ENCODE measurements at regions not wholly inside any gene's neighbourhood (a gene's known extent, or its start where the extent isn't known, plus 50 kb on each side); places are given as distances from the start of the nearest gene placed in this dataset.

DNA sequence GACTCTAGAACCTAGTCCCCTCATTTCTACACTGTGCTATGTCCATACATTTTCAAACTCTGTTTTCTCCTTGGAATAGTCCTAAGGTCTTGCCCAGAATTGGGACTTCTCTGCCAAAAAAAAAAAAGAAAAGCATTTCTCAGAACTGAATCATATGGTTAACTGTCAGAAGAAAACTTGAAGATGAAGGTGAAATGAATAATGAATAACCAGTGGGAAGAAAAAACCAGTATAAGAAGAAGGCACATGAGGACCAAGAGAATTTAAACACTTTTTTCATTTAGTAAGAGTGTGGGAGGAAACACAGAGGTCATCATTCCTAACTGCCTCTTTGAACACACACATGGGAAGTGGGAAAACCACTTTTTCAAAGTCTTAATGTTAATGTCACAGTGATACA is 197.7 kb downstream of the PRELID2 start:
- DNase-seq (ENCODE audit: low read depth in 1 of 2, low spot score in 1 of 2): no peak
- Histone ChIP-seq H3K27ac (replicated peaks) (no peak overlapping the region), H3K27me3 (ENCODE audit: insufficient read depth, poor library complexity, severe bottlenecking) (no peaks in the 10 kb centered on the region), H3K4me3 (replicated peaks; ENCODE audit: insufficient read depth, low read length) (no peak overlapping the region)
- TF ChIP-seq, protein P1, sequence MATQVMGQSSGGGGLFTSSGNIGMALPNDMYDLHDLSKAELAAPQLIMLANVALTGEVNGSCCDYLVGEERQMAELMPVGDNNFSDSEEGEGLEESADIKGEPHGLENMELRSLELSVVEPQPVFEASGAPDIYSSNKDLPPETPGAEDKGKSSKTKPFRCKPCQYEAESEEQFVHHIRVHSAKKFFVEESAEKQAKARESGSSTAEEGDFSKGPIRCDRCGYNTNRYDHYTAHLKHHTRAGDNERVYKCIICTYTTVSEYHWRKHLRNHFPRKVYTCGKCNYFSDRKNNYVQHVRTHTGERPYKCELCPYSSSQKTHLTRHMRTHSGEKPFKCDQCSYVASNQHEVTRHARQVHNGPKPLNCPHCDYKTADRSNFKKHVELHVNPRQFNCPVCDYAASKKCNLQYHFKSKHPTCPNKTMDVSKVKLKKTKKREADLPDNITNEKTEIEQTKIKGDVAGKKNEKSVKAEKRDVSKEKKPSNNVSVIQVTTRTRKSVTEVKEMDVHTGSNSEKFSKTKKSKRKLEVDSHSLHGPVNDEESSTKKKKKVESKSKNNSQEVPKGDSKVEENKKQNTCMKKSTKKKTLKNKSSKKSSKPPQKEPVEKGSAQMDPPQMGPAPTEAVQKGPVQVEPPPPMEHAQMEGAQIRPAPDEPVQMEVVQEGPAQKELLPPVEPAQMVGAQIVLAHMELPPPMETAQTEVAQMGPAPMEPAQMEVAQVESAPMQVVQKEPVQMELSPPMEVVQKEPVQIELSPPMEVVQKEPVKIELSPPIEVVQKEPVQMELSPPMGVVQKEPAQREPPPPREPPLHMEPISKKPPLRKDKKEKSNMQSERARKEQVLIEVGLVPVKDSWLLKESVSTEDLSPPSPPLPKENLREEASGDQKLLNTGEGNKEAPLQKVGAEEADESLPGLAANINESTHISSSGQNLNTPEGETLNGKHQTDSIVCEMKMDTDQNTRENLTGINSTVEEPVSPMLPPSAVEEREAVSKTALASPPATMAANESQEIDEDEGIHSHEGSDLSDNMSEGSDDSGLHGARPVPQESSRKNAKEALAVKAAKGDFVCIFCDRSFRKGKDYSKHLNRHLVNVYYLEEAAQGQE (IDR thresholded peaks at IDR 0.05; ENCODE audit: insufficient replicate concordance, low read depth): no peak
- TF ChIP-seq SPI1 (IDR thresholded peaks at IDR 0.05; ENCODE audit: borderline replicate concordance, low read depth): no peak
- TF ChIP-seq GABPA (IDR thresholded peaks at IDR 0.05; ENCODE audit: low read depth): no peak
- TF ChIP-seq, protein P2, sequence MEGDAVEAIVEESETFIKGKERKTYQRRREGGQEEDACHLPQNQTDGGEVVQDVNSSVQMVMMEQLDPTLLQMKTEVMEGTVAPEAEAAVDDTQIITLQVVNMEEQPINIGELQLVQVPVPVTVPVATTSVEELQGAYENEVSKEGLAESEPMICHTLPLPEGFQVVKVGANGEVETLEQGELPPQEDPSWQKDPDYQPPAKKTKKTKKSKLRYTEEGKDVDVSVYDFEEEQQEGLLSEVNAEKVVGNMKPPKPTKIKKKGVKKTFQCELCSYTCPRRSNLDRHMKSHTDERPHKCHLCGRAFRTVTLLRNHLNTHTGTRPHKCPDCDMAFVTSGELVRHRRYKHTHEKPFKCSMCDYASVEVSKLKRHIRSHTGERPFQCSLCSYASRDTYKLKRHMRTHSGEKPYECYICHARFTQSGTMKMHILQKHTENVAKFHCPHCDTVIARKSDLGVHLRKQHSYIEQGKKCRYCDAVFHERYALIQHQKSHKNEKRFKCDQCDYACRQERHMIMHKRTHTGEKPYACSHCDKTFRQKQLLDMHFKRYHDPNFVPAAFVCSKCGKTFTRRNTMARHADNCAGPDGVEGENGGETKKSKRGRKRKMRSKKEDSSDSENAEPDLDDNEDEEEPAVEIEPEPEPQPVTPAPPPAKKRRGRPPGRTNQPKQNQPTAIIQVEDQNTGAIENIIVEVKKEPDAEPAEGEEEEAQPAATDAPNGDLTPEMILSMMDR (IDR thresholded peaks at IDR 0.05; ENCODE audit: insufficient read depth, low read length): no peak
- no peak for TF ChIP-seq POLR2AphosphoS5 (IDR thresholded peaks at IDR 0.05; ENCODE audit: low read depth)

DNA sequence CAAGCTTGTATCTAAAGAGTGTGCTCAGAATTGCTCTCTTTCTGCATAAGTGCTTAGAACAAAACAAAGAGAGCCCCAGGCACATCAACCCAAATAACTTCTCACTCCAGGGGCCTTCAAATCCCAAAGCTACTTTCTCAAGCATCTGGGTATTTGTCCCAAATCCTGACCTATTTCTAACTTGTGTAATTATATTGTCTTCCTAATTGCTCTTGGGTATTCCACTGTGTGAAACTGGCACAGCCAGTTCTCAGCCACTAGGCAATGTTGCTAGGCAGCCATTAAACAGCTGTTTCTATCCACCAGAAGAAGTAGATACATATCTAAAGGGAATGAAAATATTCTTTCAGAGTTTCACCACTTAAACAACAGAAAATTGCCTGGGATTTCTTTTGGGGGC is 198.8 kb downstream of the PRELID2 start:
- TF ChIP-seq GABPA (IDR thresholded peaks at IDR 0.05; ENCODE audit: low read depth) (no peak), POLR2AphosphoS5 (IDR thresholded peaks at IDR 0.05; ENCODE audit: low read depth) (no peak), SPI1 (IDR thresholded peaks at IDR 0.05; ENCODE audit: borderline replicate concordance, low read depth) (no peak)
- TF ChIP-seq, protein P1 (IDR thresholded peaks at IDR 0.05; ENCODE audit: insufficient replicate concordance, low read depth): no peak
- TF ChIP-seq, protein P2 (IDR thresholded peaks at IDR 0.05; ENCODE audit: insufficient read depth, low read length): no peak
- no peak for DNase-seq (ENCODE audit: low read depth in 1 of 2, low spot score in 1 of 2)
- Histone ChIP-seq H3K27me3 (ENCODE audit: insufficient read depth, poor library complexity, severe bottlenecking) (no peaks in the 10 kb centered on the region), H3K27ac (replicated peaks) (no peak overlapping the region), H3K4me3 (replicated peaks; ENCODE audit: insufficient read depth, low read length) (no peak overlapping the region)

GRCh38 chr5:145633474-145633873 is 201.7 kb downstream of the PRELID2 start:
- H3K27me3 ChIP-seq (ENCODE audit: insufficient read depth, poor library complexity, severe bottlenecking): no peaks in the 10 kb centered on the region

More at GRCh38 chr5:145633474-145633873, 201.7 kb downstream of the PRELID2 start:
- TF ChIP-seq SPI1 (IDR thresholded peaks at IDR 0.05; ENCODE audit: borderline replicate concordance, low read depth) (no peak), GABPA (IDR thresholded peaks at IDR 0.05; ENCODE audit: low read depth) (no peak), POLR2AphosphoS5 (IDR thresholded peaks at IDR 0.05; ENCODE audit: low read depth) (no peak)
- TF ChIP-seq, protein P1 (IDR thresholded peaks at IDR 0.05; ENCODE audit: insufficient replicate concordance, low read depth): no peak
- TF ChIP-seq, protein P2 (IDR thresholded peaks at IDR 0.05; ENCODE audit: insufficient read depth, low read length): no peak
- Histone ChIP-seq H3K27ac (replicated peaks) (no peak overlapping the region), H3K4me3 (replicated peaks; ENCODE audit: insufficient read depth, low read length) (no peak overlapping the region)
- no peak for DNase-seq (ENCODE audit: low read depth in 1 of 2, low spot score in 1 of 2)
